KMS-11 (cell line): ENCODE measurements at regions not wholly inside any gene's neighbourhood (a gene's known extent, or its start where the extent isn't known, plus 50 kb on each side); places are given as distances from the start of the nearest gene placed in this dataset.
"Not testable (repeated sequence)": the region's sequence is repeated elsewhere in the genome, so short reads cannot be mapped to it uniquely, and the experiment has no call there.

Experiments used
- H2AFZ ChIP-seq: fragments of 200-600 bp; sonication (generic); 2 replicates; pipeline ENCODE4 v1.6.1; 2016; ENCODE audit warnings: antibody characterized with exemption, mixed run types, low read depth
- H3K27ac ChIP-seq: fragments of 200-600 bp; sonication (generic); 2 replicates; pipeline ENCODE4 v1.6.1; 2016; ENCODE audit warnings: mild to moderate bottlenecking, mixed run types
- H3K27me3 ChIP-seq: fragments of 200-600 bp; sonication (generic); 2 replicates; pipeline ENCODE4 v1.6.1; 2017; ENCODE audit warnings: mild to moderate bottlenecking, low read depth, mixed run types, moderate library complexity; ENCODE audit not compliant: insufficient read depth
- H3K36me3 ChIP-seq: fragments of 200-600 bp; sonication (generic); 2 replicates; pipeline ENCODE4 v1.6.1; 2017; ENCODE audit warnings: mild to moderate bottlenecking, mixed run types; ENCODE audit not compliant: insufficient read depth
- H3K4me1 ChIP-seq: fragments of 200-600 bp; sonication (generic); 2 replicates; pipeline ENCODE4 v1.6.1; 2016; ENCODE audit warnings: mild to moderate bottlenecking, low read depth, mixed run types; ENCODE audit not compliant: poor library complexity, severe bottlenecking
- H3K4me2 ChIP-seq: fragments of 200-600 bp; sonication (generic); 2 replicates; pipeline ENCODE4 v1.7.0; 2016; ENCODE audit warnings: mild to moderate bottlenecking, mixed run types
- H3K4me3 ChIP-seq: fragments of 200-600 bp; sonication (generic); IDR thresholded peaks from 2 replicates; pipeline ENCODE4 v1.6.1; 2017; ENCODE audit warnings: low read depth, low read length, mixed read lengths; ENCODE audit not compliant: insufficient read depth
- H3K79me2 ChIP-seq: fragments of 200-600 bp; sonication (generic); 2 replicates; pipeline ENCODE4 v1.6.1; 2016; ENCODE audit warnings: low read depth, mixed run types; ENCODE audit not compliant: insufficient read depth
- H3K9ac ChIP-seq: fragments of 200-600 bp; sonication (generic); 2 replicates; pipeline ENCODE4 v1.6.1; 2016; ENCODE audit warnings: mild to moderate bottlenecking, mixed run types
- H4K20me1 ChIP-seq: fragments of 200-600 bp; sonication (generic); 2 replicates; pipeline ENCODE4 v1.6.1; 2016; ENCODE audit warnings: mild to moderate bottlenecking, mixed run types; ENCODE audit not compliant: insufficient read depth
- CTCF ChIP-seq: fragments of 200-600 bp; sonication (generic); conservative IDR thresholded peaks from 2 replicates; pipeline ENCODE4 v1.6.1; 2017; ENCODE audit warnings: low read depth, mild to moderate bottlenecking, antibody characterized with exemption, low read length, moderate library complexity, mixed read lengths

GRCh38 chr2:187774551-187775071 lies 220.4 kb upstream of the TFPI start:
- H3K4me1 ChIP-seq = no peaks in the 10 kb centered on the region

GRCh38 chr2:187775196-187775595 lies 221.0 kb upstream of the TFPI start:
- H3K9ac ChIP-seq = no peak overlapping the region
- no peaks in the 10 kb centered on the region for H3K27me3 ChIP-seq
- no peak overlapping the region for H2AFZ ChIP-seq
- no peak overlapping the region for H3K4me2 ChIP-seq
- H3K27ac ChIP-seq = no peak overlapping the region
- H3K36me3 ChIP-seq = no peaks in the 10 kb centered on the region
- no peak for TF ChIP-seq CTCF
- no peaks in the 10 kb centered on the region for H3K79me2 ChIP-seq
- no peak overlapping the region for H3K4me3 ChIP-seq
- no peaks in the 10 kb centered on the region for H3K4me1 ChIP-seq
- no peaks in the 10 kb centered on the region for H4K20me1 ChIP-seq

More at GRCh38 chr2:187774551-187775071, 220.4 kb upstream of the TFPI start:
- H3K4me3 ChIP-seq = no peak overlapping the region
- H3K79me2 ChIP-seq = no peaks in the 10 kb centered on the region
- H4K20me1 ChIP-seq = no peaks in the 10 kb centered on the region
- H3K9ac ChIP-seq = no peak overlapping the region
- no peaks in the 10 kb centered on the region for H3K36me3 ChIP-seq
- H3K4me2 ChIP-seq = no peak overlapping the region
- H2AFZ ChIP-seq = no peak overlapping the region
- no peak for TF ChIP-seq CTCF
- H3K27ac ChIP-seq = no peak overlapping the region
- H3K27me3 ChIP-seq = no peaks in the 10 kb centered on the region

GRCh38 chr2:187775651-187776050 lies 221.4 kb upstream of the TFPI start:
- Histone ChIP-seq H3K27me3 (no peaks in the 10 kb centered on the region), H2AFZ (no peak overlapping the region), H3K9ac (no peak overlapping the region), H3K36me3 (no peaks in the 10 kb centered on the region), H3K27ac (no peak overlapping the region), H3K79me2 (no peaks in the 10 kb centered on the region), H3K4me3 (no peak overlapping the region), H3K4me2 (no peak overlapping the region), H4K20me1 (no peaks in the 10 kb centered on the region), H3K4me1 (no peaks in the 10 kb centered on the region)
- no peak for TF ChIP-seq CTCF

GRCh38 chr2:187782301-187782700 lies 228.1 kb upstream of the TFPI start:
- TF ChIP-seq CTCF = no peak
- Histone ChIP-seq H3K4me2 (no peak overlapping the region), H3K36me3 (no peaks in the 10 kb centered on the region), H2AFZ (no peak overlapping the region), H3K79me2 (no peaks in the 10 kb centered on the region), H3K27ac (no peak overlapping the region), H3K4me3 (no peak overlapping the region), H3K27me3 (no peaks in the 10 kb centered on the region), H4K20me1 (no peaks in the 10 kb centered on the region), H3K4me1 (no peaks in the 10 kb centered on the region), H3K9ac (no peak overlapping the region)

- Histone ChIP-seq H3K27ac (no peak overlapping the region), H3K4me1 (no peaks in the 10 kb centered on the region), H3K27me3 (no peaks in the 10 kb centered on the region), H4K20me1 (no peaks in the 10 kb centered on the region), H3K4me3 (no peak overlapping the region), H3K4me2 (no peak overlapping the region), H2AFZ (no peak overlapping the region), H3K36me3 (no peaks in the 10 kb centered on the region), H3K79me2 (no peaks in the 10 kb centered on the region), H3K9ac (no peak overlapping the region)
- no peak for TF ChIP-seq CTCF
Measured at GRCh38 chr2:187783446-187783845, 229.2 kb upstream of the TFPI start.

- H2AFZ ChIP-seq, H3K27ac ChIP-seq, H3K4me3 ChIP-seq, H3K36me3 ChIP-seq, H3K79me2 ChIP-seq, H3K4me1 ChIP-seq, H3K9ac ChIP-seq, H3K27me3 ChIP-seq, H3K4me2 ChIP-seq, H4K20me1 ChIP-seq: not testable (repeated sequence)
Measured at GRCh38 chr2:187784138-187784537, 229.9 kb upstream of the TFPI start.
